Body of pancreas (tissue), 4 donors: ENCODE measurements at regions not wholly inside any gene's neighbourhood (a gene's known extent, or its start where the extent isn't known, plus 50 kb on each side); places are given as distances from the start of the nearest gene placed in this dataset.

Experiments used
- ATAC-seq: fragments of 150-250 bp; one replicate; pipeline ENCODE4 v1.9.1; 2016
- DNase-seq, 4 donors: peaks; one replicate each; pipeline ENCODE4 v3.0.0-alpha.2; 2019
- H3K27ac ChIP-seq, 4 donors: fragments of 200-600 bp; sonication (generic); 1 replicate in 3 of 4; 2 replicates in 1 of 4; pipeline versions ENCODE4 v1.5.1 to v1.6.1; 2016 to 2019; ENCODE audit warnings: mild to moderate bottlenecking in 1 of 4, mixed read lengths in 1 of 4, moderate library complexity in 1 of 4
- H3K27me3 ChIP-seq, 2 donors: fragments of 200-600 bp; sonication (generic); one replicate each; pipeline ENCODE4 v1.6.0; 2016; ENCODE audit warnings: mild to moderate bottlenecking in 1 of 2
- H3K36me3 ChIP-seq, 2 donors: fragments of 200-600 bp; sonication (generic); replicated peaks in 1 of 2; 2 replicates each; pipeline ENCODE4 v1.5.1; 2016; ENCODE audit warnings: low read depth in 2 of 2; ENCODE audit not compliant: insufficient read depth in 1 of 2
- H3K4me1 ChIP-seq: fragments of 200-600 bp; sonication (generic); one replicate; pipeline ENCODE4 v1.6.0; 2016
- H3K4me3 ChIP-seq, 2 donors: fragments of 200-600 bp; sonication (generic); 1 replicate in 1 of 2; 2 replicates in 1 of 2; pipeline ENCODE4 v1.5.1; 2016 to 2019
- H3K9me3 ChIP-seq, 3 donors: fragments of 200-600 bp; sonication (generic); 1 replicate in 2 of 3; 2 replicates in 1 of 3; pipeline ENCODE4 v1.5.1; 2016
- POLR2A ChIP-seq, 3 donors: fragments of 450-650 bp; IDR thresholded peaks; one replicate each; pipeline ENCODE4 v1.6.1; 2016; ENCODE audit warnings: antibody characterized with exemption in 3 of 3, mild to moderate bottlenecking in 2 of 3
- WGBS, 2 donors: methylation state at CpG; one replicate each; pipeline ENCODE4 v1.1.5; 2017; 5-methylcytosine and 5-hydroxymethylcytosine counted together
- intact Hi-C: fragments of 100-400 bp; cut with DNase I; formaldehyde crosslinking; loops from one replicate; pipeline ENCODE4 v1.15.1; 2023
- TF ChIP-seq, protein P1 (sequence below), 7 experiments: fragments of 450-650 bp in 4 of 7; fragments of 200-600 bp in 3 of 7; sonication (generic) in 3 of 7; IDR thresholded peaks; one replicate each; pipeline ENCODE4 v1.5.1; 2016 to 2019; ENCODE audit warnings: antibody characterized with exemption in 7 of 7

DNA sequence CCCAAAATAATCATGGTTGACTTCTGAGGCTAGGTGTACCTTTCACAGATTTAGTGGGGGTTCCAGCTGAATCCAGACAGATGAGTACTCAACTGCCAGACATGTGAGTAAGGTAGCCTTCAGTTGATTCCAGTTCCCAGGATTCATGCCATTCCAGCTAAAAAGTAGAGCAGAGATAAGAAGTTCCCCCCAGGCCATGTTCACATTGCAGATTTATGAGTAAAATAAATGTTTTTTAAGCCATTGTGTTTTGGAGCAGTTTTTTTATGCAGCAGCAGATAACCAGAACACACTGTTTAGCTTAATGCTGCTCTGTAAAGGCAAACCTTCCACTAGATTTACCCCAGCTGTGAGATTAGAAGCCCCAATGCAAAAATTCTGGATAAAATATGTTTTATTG, 245.0 kb downstream of the RFPL4B start:
- H3K9me3 ChIP-seq = no peaks in the 10 kb centered on the region
- no peaks in the 10 kb centered on the region for H3K27me3 ChIP-seq
- intact Hi-C loops = no loop called here
- H3K27ac ChIP-seq = no peak overlapping the region
- DNase-seq = no peak
- ATAC-seq = no peak
- no peak overlapping the region for H3K4me3 ChIP-seq
- TF ChIP-seq POLR2A (IDR thresholded peaks at IDR 0.05) = no peak
- TF ChIP-seq, protein P1, sequence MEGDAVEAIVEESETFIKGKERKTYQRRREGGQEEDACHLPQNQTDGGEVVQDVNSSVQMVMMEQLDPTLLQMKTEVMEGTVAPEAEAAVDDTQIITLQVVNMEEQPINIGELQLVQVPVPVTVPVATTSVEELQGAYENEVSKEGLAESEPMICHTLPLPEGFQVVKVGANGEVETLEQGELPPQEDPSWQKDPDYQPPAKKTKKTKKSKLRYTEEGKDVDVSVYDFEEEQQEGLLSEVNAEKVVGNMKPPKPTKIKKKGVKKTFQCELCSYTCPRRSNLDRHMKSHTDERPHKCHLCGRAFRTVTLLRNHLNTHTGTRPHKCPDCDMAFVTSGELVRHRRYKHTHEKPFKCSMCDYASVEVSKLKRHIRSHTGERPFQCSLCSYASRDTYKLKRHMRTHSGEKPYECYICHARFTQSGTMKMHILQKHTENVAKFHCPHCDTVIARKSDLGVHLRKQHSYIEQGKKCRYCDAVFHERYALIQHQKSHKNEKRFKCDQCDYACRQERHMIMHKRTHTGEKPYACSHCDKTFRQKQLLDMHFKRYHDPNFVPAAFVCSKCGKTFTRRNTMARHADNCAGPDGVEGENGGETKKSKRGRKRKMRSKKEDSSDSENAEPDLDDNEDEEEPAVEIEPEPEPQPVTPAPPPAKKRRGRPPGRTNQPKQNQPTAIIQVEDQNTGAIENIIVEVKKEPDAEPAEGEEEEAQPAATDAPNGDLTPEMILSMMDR (IDR thresholded peaks at IDR 0.05) = no peak
- H3K36me3 ChIP-seq = no peaks in the 10 kb centered on the region
- no peaks in the 10 kb centered on the region for H3K4me1 ChIP-seq

DNA sequence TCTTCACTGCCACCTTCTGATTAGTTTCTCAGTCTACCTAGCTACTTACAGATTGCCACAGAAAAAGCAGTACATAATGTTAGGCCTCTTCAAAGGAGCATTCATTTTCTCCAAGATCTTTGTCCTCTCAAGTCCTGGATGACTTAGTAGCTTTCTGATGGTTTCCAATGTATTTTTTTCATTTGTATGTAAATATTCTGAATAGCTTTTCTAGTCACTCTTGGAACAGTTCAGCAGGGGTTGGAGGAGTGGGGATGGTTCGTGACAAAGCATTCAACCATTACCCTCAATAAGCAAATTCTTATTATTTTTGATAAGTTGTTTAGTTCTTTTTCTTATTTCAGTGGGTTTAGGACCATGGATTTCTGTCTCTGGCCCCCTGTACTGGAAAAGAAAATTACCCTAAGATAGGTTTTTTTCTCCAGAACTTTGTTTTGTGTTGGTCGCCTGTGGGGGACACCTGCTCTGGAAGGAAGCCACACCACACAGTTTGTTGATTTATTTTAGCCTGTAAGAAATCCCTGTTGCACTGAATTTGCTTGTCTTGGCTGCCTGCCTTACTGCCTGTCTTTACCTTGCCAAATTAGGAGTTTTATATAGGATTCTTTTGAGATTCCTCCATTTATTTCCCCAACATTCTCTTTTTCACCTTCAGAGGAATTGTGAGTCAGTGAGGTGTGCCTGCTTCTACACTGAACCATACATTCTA, 247.9 kb downstream of the RFPL4B start:
- Histone ChIP-seq H3K36me3 (no peaks in the 10 kb centered on the region), H3K9me3 (no peaks in the 10 kb centered on the region), H3K27me3 (no peaks in the 10 kb centered on the region), H3K4me1 (no peaks in the 10 kb centered on the region), H3K27ac (no peak overlapping the region), H3K4me3 (no peak overlapping the region)
- ATAC-seq = no peak
- intact Hi-C loops = no loop called here
- DNase-seq = no peak
- TF ChIP-seq POLR2A (IDR thresholded peaks at IDR 0.05) = no peak
- TF ChIP-seq, protein P1 (IDR thresholded peaks at IDR 0.05) = no peak
- 40 to 41% methylated on average over 2 of the region's 2 CpGs for WGBS, 2 donors

DNA sequence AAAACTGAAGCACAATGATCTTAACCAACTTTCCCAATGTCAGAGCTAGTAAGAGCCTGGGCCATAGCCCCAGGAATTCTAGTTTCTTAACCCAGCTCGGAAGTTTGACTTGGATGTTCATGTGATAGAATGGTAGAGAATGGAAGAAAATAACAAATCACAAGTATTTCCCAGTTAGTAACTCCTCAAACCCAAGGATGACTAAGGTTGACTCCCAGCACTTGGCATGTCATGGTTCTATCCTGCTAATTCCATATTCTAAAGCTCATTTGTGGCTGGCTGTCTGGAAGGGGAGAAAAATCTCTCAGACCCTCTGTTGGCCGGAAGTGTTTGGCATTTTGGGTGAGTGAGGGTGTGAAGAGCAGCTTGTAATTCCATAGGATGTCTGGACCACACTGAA, 248.7 kb downstream of the RFPL4B start:
- intact Hi-C loops = no loop called here
- no peaks in the 10 kb centered on the region for H3K36me3 ChIP-seq
- TF ChIP-seq, protein P1 (IDR thresholded peaks at IDR 0.05) = no peak
- TF ChIP-seq POLR2A (IDR thresholded peaks at IDR 0.05) = no peak

GRCh38 chr6:112597176-112597575, 250.0 kb downstream of the RFPL4B start:
- ATAC-seq (no peak), DNase-seq (no peak)
- Histone ChIP-seq H3K27ac (no peak overlapping the region), H3K36me3 (no peaks in the 10 kb centered on the region), H3K4me3 (no peak overlapping the region), H3K4me1 (no peaks in the 10 kb centered on the region), H3K27me3 (no peaks in the 10 kb centered on the region), H3K9me3 (no peaks in the 10 kb centered on the region)
- intact Hi-C loops = no loop called here
- WGBS, 2 donors = 78 to 87% methylated on average over 1 of the region's 1 CpG
- TF ChIP-seq, protein P1 (IDR thresholded peaks at IDR 0.05) = no peak
- TF ChIP-seq POLR2A (IDR thresholded peaks at IDR 0.05) = no peak

More for the DNA sequence above, 248.7 kb downstream of the RFPL4B start:
- DNase-seq (no peak), ATAC-seq (no peak)
- no peaks in the 10 kb centered on the region for H3K27me3 ChIP-seq
- 70 to 75% methylated on average over 2 of the region's 2 CpGs for WGBS, 2 donors
- H3K4me3 ChIP-seq = no peak overlapping the region
- H3K27ac ChIP-seq = no peak overlapping the region
- no peaks in the 10 kb centered on the region for H3K9me3 ChIP-seq
- H3K4me1 ChIP-seq = no peaks in the 10 kb centered on the region

DNA sequence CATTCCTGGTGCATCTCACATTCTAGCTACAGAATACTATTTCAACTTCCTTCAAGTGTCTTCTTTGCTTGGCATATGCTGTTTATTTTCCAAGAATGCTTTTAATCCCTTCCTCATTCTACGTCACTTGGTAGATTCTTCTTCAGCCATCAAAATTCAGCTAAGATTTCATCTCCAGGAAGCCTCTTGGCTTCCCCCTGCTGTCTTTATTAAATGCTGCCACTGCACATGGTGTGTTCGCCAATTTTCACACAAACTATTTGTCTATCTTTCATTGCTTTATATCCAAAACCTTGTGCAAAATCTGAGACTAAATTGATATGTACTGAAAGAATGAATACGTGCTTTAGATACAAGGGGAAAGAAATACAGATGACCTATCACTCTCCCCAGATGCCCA, 253.0 kb downstream of the RFPL4B start:
- DNase-seq = no peak
- H3K9me3 ChIP-seq = no peaks in the 10 kb centered on the region
- no peaks in the 10 kb centered on the region for H3K36me3 ChIP-seq
- H3K4me3 ChIP-seq = no peak overlapping the region
- no peak for ATAC-seq
- H3K27me3 ChIP-seq = no peaks in the 10 kb centered on the region
- TF ChIP-seq POLR2A (IDR thresholded peaks at IDR 0.05) = no peak
- TF ChIP-seq, protein P1 (IDR thresholded peaks at IDR 0.05) = no peak
- intact Hi-C loops = no loop called here
- H3K4me1 ChIP-seq = no peaks in the 10 kb centered on the region
- no peak overlapping the region for H3K27ac ChIP-seq
- 68 to 75% methylated on average over 3 of the region's 3 CpGs for WGBS, 2 donors
